ENCODE measurements at regions not wholly inside any gene's neighbourhood (a gene's known extent, or its start where the extent isn't known, plus 50 kb on each side); places are given as distances from the start of the nearest gene placed in this dataset.

- in situ Hi-C loops (cut with HindIII; ENCODE audit: low pct_unique_long_range_greater_than_20kb, low sequenced_read_pairs) (no loop called here), intact Hi-C loops (cut with micrococcal nuclease; ENCODE audit: unreplicated experiment) (no loop called here)
- no peak for ATAC-seq
- Histone ChIP-seq H3K36me3 (ENCODE audit: control insufficient read depth, insufficient read depth, low read length) (no peaks in the 10 kb centered on the region), H3K9me3 (ENCODE audit: control insufficient read depth, insufficient read depth, low read depth, low read length) (no peaks in the 10 kb centered on the region), H3K4me1 (ENCODE audit: control insufficient read depth, insufficient read depth, low read length) (no peaks in the 10 kb centered on the region), H3K27me3 (ENCODE audit: control insufficient read depth, insufficient read depth, low read length) (no peaks in the 10 kb centered on the region), H3K4me3 (ENCODE audit: low read depth in 2 of 2, low read length in 2 of 2) (no peak overlapping the region), H3K27ac (ENCODE audit: low read length) (no peak overlapping the region)
- no TSS peak for BruUV-seq (replicated peaks)
- no peak for DNase-seq (ENCODE audit: low read depth, low spot score)
- ChIA-PET POLR2A (no interaction called here), CTCF (no interaction called here)
- TF ChIP-seq TCF7L2 (IDR thresholded peaks at IDR 0.05; ENCODE audit: low read depth, low read length), result no peak
- no peak for TF ChIP-seq SIN3A (IDR thresholded peaks at IDR 0.05; ENCODE audit: borderline replicate concordance, insufficient read depth, low read depth, low read length)
- TF ChIP-seq, protein P1, sequence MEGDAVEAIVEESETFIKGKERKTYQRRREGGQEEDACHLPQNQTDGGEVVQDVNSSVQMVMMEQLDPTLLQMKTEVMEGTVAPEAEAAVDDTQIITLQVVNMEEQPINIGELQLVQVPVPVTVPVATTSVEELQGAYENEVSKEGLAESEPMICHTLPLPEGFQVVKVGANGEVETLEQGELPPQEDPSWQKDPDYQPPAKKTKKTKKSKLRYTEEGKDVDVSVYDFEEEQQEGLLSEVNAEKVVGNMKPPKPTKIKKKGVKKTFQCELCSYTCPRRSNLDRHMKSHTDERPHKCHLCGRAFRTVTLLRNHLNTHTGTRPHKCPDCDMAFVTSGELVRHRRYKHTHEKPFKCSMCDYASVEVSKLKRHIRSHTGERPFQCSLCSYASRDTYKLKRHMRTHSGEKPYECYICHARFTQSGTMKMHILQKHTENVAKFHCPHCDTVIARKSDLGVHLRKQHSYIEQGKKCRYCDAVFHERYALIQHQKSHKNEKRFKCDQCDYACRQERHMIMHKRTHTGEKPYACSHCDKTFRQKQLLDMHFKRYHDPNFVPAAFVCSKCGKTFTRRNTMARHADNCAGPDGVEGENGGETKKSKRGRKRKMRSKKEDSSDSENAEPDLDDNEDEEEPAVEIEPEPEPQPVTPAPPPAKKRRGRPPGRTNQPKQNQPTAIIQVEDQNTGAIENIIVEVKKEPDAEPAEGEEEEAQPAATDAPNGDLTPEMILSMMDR (IDR thresholded peaks at IDR 0.05), result no peak
- no peak for TF ChIP-seq POLR2AphosphoS5 (IDR thresholded peaks at IDR 0.05; ENCODE audit: low read depth, low read length)
- TF ChIP-seq, protein P2, sequence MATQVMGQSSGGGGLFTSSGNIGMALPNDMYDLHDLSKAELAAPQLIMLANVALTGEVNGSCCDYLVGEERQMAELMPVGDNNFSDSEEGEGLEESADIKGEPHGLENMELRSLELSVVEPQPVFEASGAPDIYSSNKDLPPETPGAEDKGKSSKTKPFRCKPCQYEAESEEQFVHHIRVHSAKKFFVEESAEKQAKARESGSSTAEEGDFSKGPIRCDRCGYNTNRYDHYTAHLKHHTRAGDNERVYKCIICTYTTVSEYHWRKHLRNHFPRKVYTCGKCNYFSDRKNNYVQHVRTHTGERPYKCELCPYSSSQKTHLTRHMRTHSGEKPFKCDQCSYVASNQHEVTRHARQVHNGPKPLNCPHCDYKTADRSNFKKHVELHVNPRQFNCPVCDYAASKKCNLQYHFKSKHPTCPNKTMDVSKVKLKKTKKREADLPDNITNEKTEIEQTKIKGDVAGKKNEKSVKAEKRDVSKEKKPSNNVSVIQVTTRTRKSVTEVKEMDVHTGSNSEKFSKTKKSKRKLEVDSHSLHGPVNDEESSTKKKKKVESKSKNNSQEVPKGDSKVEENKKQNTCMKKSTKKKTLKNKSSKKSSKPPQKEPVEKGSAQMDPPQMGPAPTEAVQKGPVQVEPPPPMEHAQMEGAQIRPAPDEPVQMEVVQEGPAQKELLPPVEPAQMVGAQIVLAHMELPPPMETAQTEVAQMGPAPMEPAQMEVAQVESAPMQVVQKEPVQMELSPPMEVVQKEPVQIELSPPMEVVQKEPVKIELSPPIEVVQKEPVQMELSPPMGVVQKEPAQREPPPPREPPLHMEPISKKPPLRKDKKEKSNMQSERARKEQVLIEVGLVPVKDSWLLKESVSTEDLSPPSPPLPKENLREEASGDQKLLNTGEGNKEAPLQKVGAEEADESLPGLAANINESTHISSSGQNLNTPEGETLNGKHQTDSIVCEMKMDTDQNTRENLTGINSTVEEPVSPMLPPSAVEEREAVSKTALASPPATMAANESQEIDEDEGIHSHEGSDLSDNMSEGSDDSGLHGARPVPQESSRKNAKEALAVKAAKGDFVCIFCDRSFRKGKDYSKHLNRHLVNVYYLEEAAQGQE (IDR thresholded peaks at IDR 0.05; ENCODE audit: insufficient read depth in 1 of 2, low read depth in 2 of 2, low read length in 1 of 2), result no peak
Observed at GRCh38 chr11:42823546-42823945, 488.2 kb upstream of the API5 start.

DNA sequence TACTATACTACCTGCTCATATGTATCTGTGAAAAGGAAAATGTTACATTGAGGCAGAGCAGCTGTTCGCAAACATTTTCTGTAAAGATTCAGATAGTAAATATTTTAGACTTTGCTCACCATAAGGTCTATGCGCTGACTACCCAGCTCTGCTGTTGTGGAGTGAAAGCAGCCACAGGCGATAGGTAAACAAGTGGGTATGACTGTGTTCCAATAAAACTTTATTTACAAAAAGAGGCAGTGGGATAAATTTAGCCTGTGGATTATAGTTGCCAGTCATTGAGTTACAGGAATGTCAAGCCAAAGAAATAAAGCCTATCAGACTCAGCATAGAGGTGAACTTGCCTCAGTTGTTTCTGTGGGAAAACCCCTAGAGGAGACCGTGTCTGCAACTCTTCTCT lies 487.7 kb upstream of the API5 start:
- no peaks in the 10 kb centered on the region for H3K36me3 ChIP-seq (ENCODE audit: control insufficient read depth, insufficient read depth, low read length)
- no peaks in the 10 kb centered on the region for H3K27me3 ChIP-seq (ENCODE audit: control insufficient read depth, insufficient read depth, low read length)
- no peaks in the 10 kb centered on the region for H3K9me3 ChIP-seq (ENCODE audit: control insufficient read depth, insufficient read depth, low read depth, low read length)
- in situ Hi-C loops (cut with HindIII; ENCODE audit: low pct_unique_long_range_greater_than_20kb, low sequenced_read_pairs) (no loop called here), intact Hi-C loops (cut with micrococcal nuclease; ENCODE audit: unreplicated experiment) (no loop called here)
- ChIA-PET POLR2A (no interaction called here), CTCF (no interaction called here)
- no peak for DNase-seq (ENCODE audit: low read depth, low spot score)
- TF ChIP-seq, protein P2 (IDR thresholded peaks at IDR 0.05; ENCODE audit: insufficient read depth in 1 of 2, low read depth in 2 of 2, low read length in 1 of 2), result no peak
- no peak for TF ChIP-seq POLR2AphosphoS5 (IDR thresholded peaks at IDR 0.05; ENCODE audit: low read depth, low read length)
- no peak for TF ChIP-seq SIN3A (IDR thresholded peaks at IDR 0.05; ENCODE audit: borderline replicate concordance, insufficient read depth, low read depth, low read length)
- TF ChIP-seq TCF7L2 (IDR thresholded peaks at IDR 0.05; ENCODE audit: low read depth, low read length), result no peak
- TF ChIP-seq, protein P1 (IDR thresholded peaks at IDR 0.05), result no peak
- H3K27ac ChIP-seq (ENCODE audit: low read length), result no peak overlapping the region
- no TSS peak for BruUV-seq (replicated peaks)
- ATAC-seq, result no peak
- H3K4me3 ChIP-seq (ENCODE audit: low read depth in 2 of 2, low read length in 2 of 2), result no peak overlapping the region
- H3K4me1 ChIP-seq (ENCODE audit: control insufficient read depth, insufficient read depth, low read length), result no peaks in the 10 kb centered on the region

Data from Panc1 (cell line).